ENCODE measurements at regions not wholly inside any gene's neighbourhood (a gene's known extent, or its start where the extent isn't known, plus 50 kb on each side); places are given as distances from the start of the nearest gene placed in this dataset.

- no peaks in the 10 kb centered on the region for H3K27me3 ChIP-seq (ENCODE audit: control insufficient read depth, insufficient read depth, low read length)
- H3K4me3 ChIP-seq (ENCODE audit: insufficient read depth, low read depth, low read length), result no peak overlapping the region
- no peaks in the 10 kb centered on the region for H3K36me3 ChIP-seq (replicated peaks; ENCODE audit: control insufficient read depth, insufficient read depth, low read length)
- DNase-seq, result no peak
Observed at GRCh38 chr12:89968151-89968700, 259.6 kb upstream of the ATP2B1 start.

DNA sequence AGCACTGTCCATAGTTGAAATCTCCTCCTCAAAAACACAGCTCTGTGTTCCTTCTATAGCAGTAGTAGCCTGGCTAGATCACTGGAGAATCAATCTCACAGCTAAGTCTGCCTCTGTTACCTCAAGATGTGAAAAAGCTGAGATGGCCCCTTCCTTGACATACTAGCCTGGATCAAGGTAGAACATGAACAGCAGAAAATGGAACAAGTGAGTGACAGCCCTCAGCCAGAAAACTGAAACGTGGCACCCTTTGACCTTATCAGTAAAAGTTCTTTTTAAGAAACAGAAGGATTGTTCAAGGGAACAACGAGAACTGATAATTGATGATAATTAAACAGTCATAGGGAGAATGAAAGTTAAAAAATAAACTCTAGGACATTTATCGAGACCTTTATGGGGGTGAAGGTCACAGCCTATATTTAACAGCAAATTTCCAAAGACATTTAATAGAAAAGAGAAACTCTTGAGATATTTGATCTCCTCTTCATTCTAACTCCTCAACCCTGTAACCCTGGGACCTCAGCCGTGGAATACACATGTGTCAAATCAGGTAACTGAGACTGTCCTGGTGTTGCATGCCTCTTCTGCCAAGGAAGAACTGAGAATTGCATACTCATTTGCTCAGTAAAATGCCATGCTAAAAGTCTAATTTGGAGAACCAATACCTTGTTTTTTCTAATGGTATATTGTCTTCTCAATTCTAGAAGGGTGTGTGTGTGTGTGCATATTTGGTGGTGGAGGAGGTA lies 258.0 kb upstream of the ATP2B1 start:
- Histone ChIP-seq H3K27me3 (ENCODE audit: control insufficient read depth, insufficient read depth, low read length) (no peaks in the 10 kb centered on the region), H3K4me3 (ENCODE audit: insufficient read depth, low read depth, low read length) (no peak overlapping the region), H3K36me3 (replicated peaks; ENCODE audit: control insufficient read depth, insufficient read depth, low read length) (no peaks in the 10 kb centered on the region)
- no peak for DNase-seq

GRCh38 chr12:89965993-89966392 lies 257.4 kb upstream of the ATP2B1 start:
- no peak for DNase-seq
- Histone ChIP-seq H3K4me3 (ENCODE audit: insufficient read depth, low read depth, low read length) (no peak overlapping the region), H3K36me3 (replicated peaks; ENCODE audit: control insufficient read depth, insufficient read depth, low read length) (no peaks in the 10 kb centered on the region)

GRCh38 chr12:89962648-89963047 lies 254.0 kb upstream of the ATP2B1 start:
- no peak for DNase-seq
- Histone ChIP-seq H3K27me3 (ENCODE audit: control insufficient read depth, insufficient read depth, low read length) (no peaks in the 10 kb centered on the region), H3K36me3 (replicated peaks; ENCODE audit: control insufficient read depth, insufficient read depth, low read length) (no peaks in the 10 kb centered on the region), H3K4me3 (ENCODE audit: insufficient read depth, low read depth, low read length) (no peak overlapping the region)

More at GRCh38 chr12:89965993-89966392, 257.4 kb upstream of the ATP2B1 start:
- H3K27me3 ChIP-seq (ENCODE audit: control insufficient read depth, insufficient read depth, low read length), result no peaks in the 10 kb centered on the region

- DNase-seq, result no peak
- Histone ChIP-seq H3K36me3 (replicated peaks; ENCODE audit: control insufficient read depth, insufficient read depth, low read length) (no peaks in the 10 kb centered on the region), H3K27me3 (ENCODE audit: control insufficient read depth, insufficient read depth, low read length) (no peaks in the 10 kb centered on the region), H3K4me3 (ENCODE audit: insufficient read depth, low read depth, low read length) (no peak overlapping the region)
Observed at GRCh38 chr12:89960607-89961394, 252.2 kb upstream of the ATP2B1 start.

DNA sequence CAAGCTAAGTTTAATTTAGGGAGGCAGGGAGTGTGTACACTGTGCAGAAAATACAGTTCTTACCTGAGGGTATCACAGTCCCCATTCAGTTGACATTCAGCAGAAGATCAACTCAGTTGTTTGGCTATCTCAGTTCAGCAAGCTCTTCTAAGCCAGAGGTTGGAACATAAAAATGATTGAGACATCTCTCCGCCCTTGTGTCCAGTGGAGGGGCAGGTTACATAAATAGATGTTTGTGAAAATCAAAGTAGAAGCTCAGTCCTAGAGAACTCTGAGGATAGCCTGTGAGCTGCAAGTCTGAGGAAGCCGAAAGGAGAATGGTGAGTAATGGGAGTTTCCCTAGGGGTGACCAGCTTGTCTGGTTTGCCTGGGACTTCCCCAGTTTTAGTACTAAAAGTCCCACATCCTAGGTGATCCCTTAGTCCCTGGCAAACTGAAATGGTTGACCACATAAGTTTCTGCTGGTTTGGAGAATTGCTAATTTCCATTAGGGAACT lies 251.4 kb upstream of the ATP2B1 start:
- no peak for DNase-seq
- Histone ChIP-seq H3K27me3 (ENCODE audit: control insufficient read depth, insufficient read depth, low read length) (no peaks in the 10 kb centered on the region), H3K4me3 (ENCODE audit: insufficient read depth, low read depth, low read length) (no peak overlapping the region), H3K36me3 (replicated peaks; ENCODE audit: control insufficient read depth, insufficient read depth, low read length) (no peaks in the 10 kb centered on the region)

- H3K36me3 ChIP-seq (replicated peaks; ENCODE audit: control insufficient read depth, insufficient read depth, low read length), result no peaks in the 10 kb centered on the region
- no peaks in the 10 kb centered on the region for H3K27me3 ChIP-seq (ENCODE audit: control insufficient read depth, insufficient read depth, low read length)
- no peak overlapping the region for H3K4me3 ChIP-seq (ENCODE audit: insufficient read depth, low read depth, low read length)
- no peak for DNase-seq
Observed at GRCh38 chr12:89959179-89959578, 250.5 kb upstream of the ATP2B1 start.

DNA sequence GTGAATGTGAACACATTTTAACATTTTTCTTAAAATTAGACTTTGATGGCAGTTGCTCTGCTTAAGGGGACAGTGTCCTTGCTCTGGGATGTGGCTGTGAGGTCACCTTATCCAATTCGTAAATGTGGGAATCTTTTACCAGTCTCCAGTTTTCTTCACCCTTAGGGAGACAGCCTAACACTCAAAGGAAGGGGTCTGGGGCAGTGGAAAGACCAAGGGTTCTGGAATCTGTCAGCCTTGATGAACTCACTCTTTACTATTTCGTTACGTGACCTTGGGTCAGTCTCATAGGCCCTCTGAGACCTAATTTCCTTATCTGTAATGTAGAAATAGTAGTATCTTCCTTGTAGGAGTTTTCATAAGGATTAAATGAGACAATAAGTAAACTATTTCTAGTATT lies 245.6 kb upstream of the ATP2B1 start:
- H3K36me3 ChIP-seq (replicated peaks; ENCODE audit: control insufficient read depth, insufficient read depth, low read length), result no peaks in the 10 kb centered on the region
- no peaks in the 10 kb centered on the region for H3K27me3 ChIP-seq (ENCODE audit: control insufficient read depth, insufficient read depth, low read length)
- no peak overlapping the region for H3K4me3 ChIP-seq (ENCODE audit: insufficient read depth, low read depth, low read length)
- DNase-seq, result no peak

DNA sequence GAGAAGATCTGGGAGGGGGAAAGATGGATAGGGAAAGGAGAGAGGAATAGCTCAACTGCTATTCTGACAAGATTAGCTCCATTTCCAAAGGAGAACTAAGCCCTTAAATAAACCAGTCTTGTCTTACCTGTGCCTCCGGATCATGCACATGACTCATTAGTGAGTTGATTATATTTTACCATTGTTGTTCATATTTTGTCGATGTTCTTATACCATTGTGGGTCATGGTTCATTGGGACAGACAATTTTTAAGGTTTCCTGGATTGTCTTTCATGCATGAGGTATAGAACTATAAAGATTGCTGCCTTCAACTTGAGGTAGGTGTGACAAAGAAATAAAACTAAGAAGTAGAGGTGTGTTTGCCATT lies 243.0 kb upstream of the ATP2B1 start:
- DNase-seq, result no peak
- H3K4me3 ChIP-seq (ENCODE audit: insufficient read depth, low read depth, low read length), result no peak overlapping the region
- H3K36me3 ChIP-seq (replicated peaks; ENCODE audit: control insufficient read depth, insufficient read depth, low read length), result no peaks in the 10 kb centered on the region
- no peaks in the 10 kb centered on the region for H3K27me3 ChIP-seq (ENCODE audit: control insufficient read depth, insufficient read depth, low read length)

- Histone ChIP-seq H3K36me3 (replicated peaks; ENCODE audit: control insufficient read depth, insufficient read depth, low read length) (no peaks in the 10 kb centered on the region), H3K4me3 (ENCODE audit: insufficient read depth, low read depth, low read length) (no peak overlapping the region), H3K27me3 (ENCODE audit: control insufficient read depth, insufficient read depth, low read length) (no peaks in the 10 kb centered on the region)
- DNase-seq, result no peak
Observed at GRCh38 chr12:89951050-89951693, 242.5 kb upstream of the ATP2B1 start.

- no peaks in the 10 kb centered on the region for H3K36me3 ChIP-seq (replicated peaks; ENCODE audit: control insufficient read depth, insufficient read depth, low read length)
- no peak overlapping the region for H3K4me3 ChIP-seq (ENCODE audit: insufficient read depth, low read depth, low read length)
- H3K27me3 ChIP-seq (ENCODE audit: control insufficient read depth, insufficient read depth, low read length), result no peaks in the 10 kb centered on the region
- no peak for DNase-seq
Observed at GRCh38 chr12:89950421-89950820, 241.8 kb upstream of the ATP2B1 start.

- H3K27me3 ChIP-seq (ENCODE audit: control insufficient read depth, insufficient read depth, low read length), result no peaks in the 10 kb centered on the region
- no peak for DNase-seq
- H3K36me3 ChIP-seq (replicated peaks; ENCODE audit: control insufficient read depth, insufficient read depth, low read length), result no peaks in the 10 kb centered on the region
- H3K4me3 ChIP-seq (ENCODE audit: insufficient read depth, low read depth, low read length), result no peak overlapping the region
Observed at GRCh38 chr12:89949457-89950195, 241.0 kb upstream of the ATP2B1 start.

- Histone ChIP-seq H3K27me3 (ENCODE audit: control insufficient read depth, insufficient read depth, low read length) (no peaks in the 10 kb centered on the region), H3K36me3 (replicated peaks; ENCODE audit: control insufficient read depth, insufficient read depth, low read length) (no peaks in the 10 kb centered on the region), H3K4me3 (ENCODE audit: insufficient read depth, low read depth, low read length) (no peak overlapping the region)
- no peak for DNase-seq
Observed at GRCh38 chr12:89948271-89949175, 239.9 kb upstream of the ATP2B1 start.
